ENCODE measurements at regions not wholly inside any gene's neighbourhood (a gene's known extent, or its start where the extent isn't known, plus 50 kb on each side); places are given as distances from the start of the nearest gene placed in this dataset.

GRCh38 chr1:229086091-229086490, 184.8 kb upstream of the RAB4A start:
- Histone ChIP-seq H3K4me2 (no peak overlapping the region), H3K9me3 (ENCODE audit: low read depth) (peaks cover 5% of the 10 kb centered on the region), H3K4me1 (ENCODE audit: insufficient read depth) (no peaks in the 10 kb centered on the region), H3K4me3 (no peak overlapping the region), H2AFZ (no peak overlapping the region), H3K27ac (no peak overlapping the region), H3K9me2 (replicated peaks; ENCODE audit: insufficient read depth) (no peaks in the 10 kb centered on the region), H3K79me2 (no peaks in the 10 kb centered on the region), H4K20me1 (ENCODE audit: insufficient read depth, poor library complexity, severe bottlenecking) (no peaks in the 10 kb centered on the region), H3K36me3 (replicated peaks; ENCODE audit: insufficient read depth, low read depth) (no peaks in the 10 kb centered on the region), H3K27me3 (no peaks in the 10 kb centered on the region)
- TF ChIP-seq EZH2 (IDR thresholded peaks at IDR 0.05; ENCODE audit: borderline replicate concordance): no peak
- TF ChIP-seq CTCF (IDR thresholded peaks at IDR 0.05; ENCODE audit: poor library complexity): no peak
- no peak for TF ChIP-seq EZH2phosphoT487 (IDR thresholded peaks at IDR 0.05; ENCODE audit: low read depth, severe bottlenecking, unreplicated experiment)
- DNase-seq (ENCODE audit: low spot score): no peak

DNA sequence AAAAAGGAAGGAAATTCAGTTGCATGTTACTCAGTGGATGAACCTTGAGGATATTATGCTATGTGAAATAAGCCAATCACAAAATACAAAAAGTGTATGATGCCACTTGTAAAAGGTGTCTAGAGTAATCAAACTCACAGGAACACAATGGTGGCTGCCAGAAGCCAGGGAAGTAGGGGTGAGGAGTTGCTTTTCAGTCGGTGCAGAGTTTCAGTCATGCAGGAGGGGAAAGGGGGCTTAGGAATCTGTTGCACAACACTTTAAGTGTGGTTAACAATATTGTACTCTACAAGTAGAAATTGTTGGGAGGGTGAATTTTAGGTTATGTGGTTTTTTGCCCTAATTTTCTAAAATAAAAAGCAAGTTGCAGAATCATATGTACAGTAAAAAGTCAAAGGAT, 184.2 kb upstream of the RAB4A start:
- DNase-seq (ENCODE audit: low spot score): no peak
- H3K79me2 ChIP-seq: no peaks in the 10 kb centered on the region
- H3K9me3 ChIP-seq (ENCODE audit: low read depth): no peaks in the 10 kb centered on the region
- no peaks in the 10 kb centered on the region for H3K9me2 ChIP-seq (replicated peaks; ENCODE audit: insufficient read depth)
- H3K4me3 ChIP-seq: no peak overlapping the region
- no peaks in the 10 kb centered on the region for H3K36me3 ChIP-seq (replicated peaks; ENCODE audit: insufficient read depth, low read depth)
- H3K4me2 ChIP-seq: no peak overlapping the region
- H4K20me1 ChIP-seq (ENCODE audit: insufficient read depth, poor library complexity, severe bottlenecking): no peaks in the 10 kb centered on the region
- H2AFZ ChIP-seq: no peak overlapping the region
- 27% methylated on average over 1 of the region's 1 CpG for WGBS (ENCODE audit: low lambda C conversion rate, missing lambda C conversion rate)
- no peaks in the 10 kb centered on the region for H3K4me1 ChIP-seq (ENCODE audit: insufficient read depth)
- TF ChIP-seq EZH2 (IDR thresholded peaks at IDR 0.05; ENCODE audit: borderline replicate concordance) (no peak), CTCF (IDR thresholded peaks at IDR 0.05; ENCODE audit: poor library complexity) (no peak)
- H3K27ac ChIP-seq: no peak overlapping the region
- no peaks in the 10 kb centered on the region for H3K27me3 ChIP-seq

DNA sequence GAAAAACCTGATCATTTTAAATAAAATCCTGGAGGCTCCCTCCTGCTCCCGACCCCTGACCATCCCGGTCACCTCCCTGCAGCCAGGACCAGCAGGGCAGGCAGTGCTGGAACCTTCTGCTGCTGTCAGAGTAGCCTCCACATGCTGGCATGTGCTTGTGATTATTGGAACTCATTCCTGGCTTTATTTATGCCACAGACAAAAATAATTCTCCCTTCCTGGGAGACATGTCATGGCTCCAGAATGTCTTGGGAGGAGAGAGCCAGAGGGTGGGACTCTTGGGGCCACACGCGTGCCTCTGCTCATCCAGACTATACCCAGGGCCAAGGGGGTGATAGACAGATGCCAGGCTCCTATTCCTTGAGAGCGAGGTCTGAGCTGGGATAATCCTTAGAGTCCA, 183.6 kb upstream of the RAB4A start:
- no peak for DNase-seq (ENCODE audit: low spot score)
- H3K27ac ChIP-seq: no peak overlapping the region
- no peaks in the 10 kb centered on the region for H3K79me2 ChIP-seq
- H2AFZ ChIP-seq: no peak overlapping the region
- no peaks in the 10 kb centered on the region for H3K27me3 ChIP-seq
- 93% methylated on average over 5 of the region's 5 CpGs for WGBS (ENCODE audit: low lambda C conversion rate, missing lambda C conversion rate)
- no peaks in the 10 kb centered on the region for H3K4me1 ChIP-seq (ENCODE audit: insufficient read depth)
- H3K9me2 ChIP-seq (replicated peaks; ENCODE audit: insufficient read depth): no peaks in the 10 kb centered on the region
- H3K4me3 ChIP-seq: no peak overlapping the region
- no peaks in the 10 kb centered on the region for H3K36me3 ChIP-seq (replicated peaks; ENCODE audit: insufficient read depth, low read depth)
- H3K9me3 ChIP-seq (ENCODE audit: low read depth): no peaks in the 10 kb centered on the region
- no peaks in the 10 kb centered on the region for H4K20me1 ChIP-seq (ENCODE audit: insufficient read depth, poor library complexity, severe bottlenecking)
- TF ChIP-seq EZH2 (IDR thresholded peaks at IDR 0.05; ENCODE audit: borderline replicate concordance) (no peak), CTCF (IDR thresholded peaks at IDR 0.05; ENCODE audit: poor library complexity) (no peak), EZH2phosphoT487 (IDR thresholded peaks at IDR 0.05; ENCODE audit: low read depth, severe bottlenecking, unreplicated experiment) (no peak)
- H3K4me2 ChIP-seq: no peak overlapping the region

- Histone ChIP-seq H3K79me2 (no peaks in the 10 kb centered on the region), H3K4me2 (no peak overlapping the region), H3K36me3 (replicated peaks; ENCODE audit: insufficient read depth, low read depth) (no peaks in the 10 kb centered on the region), H3K27ac (no peak overlapping the region), H3K4me3 (no peak overlapping the region), H4K20me1 (ENCODE audit: insufficient read depth, poor library complexity, severe bottlenecking) (no peaks in the 10 kb centered on the region), H3K4me1 (ENCODE audit: insufficient read depth) (peaks cover 5% of the 10 kb centered on the region), H2AFZ (no peak overlapping the region), H3K27me3 (no peaks in the 10 kb centered on the region), H3K9me2 (replicated peaks; ENCODE audit: insufficient read depth) (no peaks in the 10 kb centered on the region), H3K9me3 (ENCODE audit: low read depth) (no peaks in the 10 kb centered on the region)
- DNase-seq (ENCODE audit: low spot score): no peak
- TF ChIP-seq CTCF (IDR thresholded peaks at IDR 0.05; ENCODE audit: poor library complexity): no peak
- TF ChIP-seq EZH2phosphoT487 (IDR thresholded peaks at IDR 0.05; ENCODE audit: low read depth, severe bottlenecking, unreplicated experiment): no peak
- no peak for TF ChIP-seq EZH2 (IDR thresholded peaks at IDR 0.05; ENCODE audit: borderline replicate concordance)
- 92% methylated on average over 13 of the region's 14 CpGs for WGBS (ENCODE audit: low lambda C conversion rate, missing lambda C conversion rate)
Observed at GRCh38 chr1:229087906-229088305, 183.0 kb upstream of the RAB4A start.

All from hepatocyte (in vitro differentiated cells).